ENCODE measurements at regions not wholly inside any gene's neighbourhood (a gene's known extent, or its start where the extent isn't known, plus 50 kb on each side); places are given as distances from the start of the nearest gene placed in this dataset.

GRCh38 chr13:54018485-54018884 lies 989.9 kb downstream of the OLFM4 start:
- TF ChIP-seq CTCF (IDR thresholded peaks at IDR 0.05) (no peak), EP300 (IDR thresholded peaks at IDR 0.05) (no peak)
